Adrenal gland (tissue), 9 donors: ENCODE measurements at regions not wholly inside any gene's neighbourhood (a gene's known extent, or its start where the extent isn't known, plus 50 kb on each side); places are given as distances from the start of the nearest gene placed in this dataset.

ENCODE experiments used
- DNase-seq, 7 donors: peaks; one replicate each; pipeline ENCODE4 v3.0.0-alpha.2; 2019 to 2020
- H3K27ac ChIP-seq, 5 donors: fragments of 200-600 bp; sonication (generic) in 4 of 5; 1 replicate in 3 of 5; 2 replicates in 2 of 5; pipeline versions ENCODE4 v1.5.1 to v1.8.0; 2016 to 2020; ENCODE audit warnings: mild to moderate bottlenecking in 1 of 5
- H3K27me3 ChIP-seq: fragments of 200-600 bp; 2 replicates; pipeline ENCODE4 v1.8.0; 2021
- H3K36me3 ChIP-seq, 2 donors: fragments of 200-600 bp; replicated peaks in 1 of 2; 1 replicate in 1 of 2; 2 replicates in 1 of 2; pipeline versions ENCODE4 v1.5.1 to v1.8.0; 2018 to 2022
- H3K4me1 ChIP-seq, 2 donors: fragments of 200-600 bp; replicated peaks in 1 of 2; 1 replicate in 1 of 2; 2 replicates in 1 of 2; pipeline versions ENCODE4 v1.5.1 to v1.8.0; 2018 to 2021
- H3K4me3 ChIP-seq, 4 donors: fragments of 200-600 bp; sonication (generic) in 3 of 4; one replicate each; pipeline ENCODE4 v1.5.1; 2016 to 2018
- H3K9me3 ChIP-seq, 3 donors: fragments of 200-600 bp; sonication (generic) in 1 of 3; replicated peaks in 1 of 3; 1 replicate in 2 of 3; 2 replicates in 1 of 3; pipeline versions ENCODE4 v1.5.1 to v1.8.0; 2016 to 2021
- POLR2A ChIP-seq, 2 donors: fragments of 450-650 bp; IDR thresholded peaks; one replicate each; pipeline ENCODE4 v1.6.1; 2017; ENCODE audit warnings: antibody characterized with exemption in 2 of 2, mild to moderate bottlenecking in 2 of 2, moderate library complexity in 1 of 2
- WGBS, 4 donors: extraction: QIAGEN DNeasy Blood & Tissue Kit in 2 of 4; methylation state at CpG; one replicate each; pipeline versions ENCODE4 v1.1.5 to v1.1.7; 2013 to 2017; 5-methylcytosine and 5-hydroxymethylcytosine counted together
- intact Hi-C, 2 donors: fragments of 100-400 bp; cut with DNase I; formaldehyde crosslinking; loops; one replicate each; pipeline versions ENCODE4 v1.14.1 to v1.15.0; 2022 to 2023
- TF ChIP-seq, protein P1 (sequence below), 6 experiments: fragments of 450-650 bp in 4 of 6; fragments of 200-600 bp in 2 of 6; sonication (generic) in 1 of 6; IDR thresholded peaks; 1 replicate in 5 of 6; 2 replicates in 1 of 6; pipeline versions ENCODE4 v1.5.1 to v1.8.0; 2016 to 2021; ENCODE audit warnings: antibody characterized with exemption in 6 of 6, mild to moderate bottlenecking in 2 of 6, moderate library complexity in 1 of 6
- donor health status: healthy with polysubstance abuse.
- donor health status: Bipolar disorder and iron deficiency.
- donor health status: DM: yes; HTN: yes; CAD: no.
- donor health status: DM: no; HTN: no; CAD: no.
- donor health status: DM: no; HTN: no; CAD: no.

DNA sequence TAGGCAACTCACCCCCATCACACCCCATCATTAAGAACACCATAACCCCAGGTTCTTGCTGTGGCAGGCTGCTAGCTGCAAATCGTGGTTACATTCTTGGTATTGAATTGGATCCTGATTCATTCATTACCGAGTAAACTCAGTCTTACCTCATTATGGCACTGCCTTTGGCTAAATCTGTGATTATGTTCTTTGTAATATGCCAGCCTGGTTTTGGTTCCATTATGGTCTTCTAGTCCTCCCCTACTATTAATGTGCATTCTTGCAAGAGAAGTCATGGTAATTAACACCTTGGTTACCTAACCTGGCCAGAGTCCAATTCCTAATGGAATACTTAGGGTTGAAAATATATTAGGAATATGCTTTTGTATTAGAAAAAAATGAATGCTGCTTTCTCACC lies 258.9 kb upstream of the APCDD1 start:
- WGBS, 4 donors: 74 to 95% (median 79%) methylated on average over 2 of the region's 2 CpGs
- H3K4me3 ChIP-seq: no peak overlapping the region
- no peaks in the 10 kb centered on the region for H3K4me1 ChIP-seq
- H3K36me3 ChIP-seq: no peaks in the 10 kb centered on the region
- no peaks in the 10 kb centered on the region for H3K27me3 ChIP-seq
- intact Hi-C loops: no loop called here
- H3K27ac ChIP-seq: no peak overlapping the region
- no peaks in the 10 kb centered on the region for H3K9me3 ChIP-seq
- TF ChIP-seq POLR2A (IDR thresholded peaks at IDR 0.05): no peak
- TF ChIP-seq, protein P1, sequence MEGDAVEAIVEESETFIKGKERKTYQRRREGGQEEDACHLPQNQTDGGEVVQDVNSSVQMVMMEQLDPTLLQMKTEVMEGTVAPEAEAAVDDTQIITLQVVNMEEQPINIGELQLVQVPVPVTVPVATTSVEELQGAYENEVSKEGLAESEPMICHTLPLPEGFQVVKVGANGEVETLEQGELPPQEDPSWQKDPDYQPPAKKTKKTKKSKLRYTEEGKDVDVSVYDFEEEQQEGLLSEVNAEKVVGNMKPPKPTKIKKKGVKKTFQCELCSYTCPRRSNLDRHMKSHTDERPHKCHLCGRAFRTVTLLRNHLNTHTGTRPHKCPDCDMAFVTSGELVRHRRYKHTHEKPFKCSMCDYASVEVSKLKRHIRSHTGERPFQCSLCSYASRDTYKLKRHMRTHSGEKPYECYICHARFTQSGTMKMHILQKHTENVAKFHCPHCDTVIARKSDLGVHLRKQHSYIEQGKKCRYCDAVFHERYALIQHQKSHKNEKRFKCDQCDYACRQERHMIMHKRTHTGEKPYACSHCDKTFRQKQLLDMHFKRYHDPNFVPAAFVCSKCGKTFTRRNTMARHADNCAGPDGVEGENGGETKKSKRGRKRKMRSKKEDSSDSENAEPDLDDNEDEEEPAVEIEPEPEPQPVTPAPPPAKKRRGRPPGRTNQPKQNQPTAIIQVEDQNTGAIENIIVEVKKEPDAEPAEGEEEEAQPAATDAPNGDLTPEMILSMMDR (IDR thresholded peaks at IDR 0.05): no peak
- DNase-seq: no peak

DNA sequence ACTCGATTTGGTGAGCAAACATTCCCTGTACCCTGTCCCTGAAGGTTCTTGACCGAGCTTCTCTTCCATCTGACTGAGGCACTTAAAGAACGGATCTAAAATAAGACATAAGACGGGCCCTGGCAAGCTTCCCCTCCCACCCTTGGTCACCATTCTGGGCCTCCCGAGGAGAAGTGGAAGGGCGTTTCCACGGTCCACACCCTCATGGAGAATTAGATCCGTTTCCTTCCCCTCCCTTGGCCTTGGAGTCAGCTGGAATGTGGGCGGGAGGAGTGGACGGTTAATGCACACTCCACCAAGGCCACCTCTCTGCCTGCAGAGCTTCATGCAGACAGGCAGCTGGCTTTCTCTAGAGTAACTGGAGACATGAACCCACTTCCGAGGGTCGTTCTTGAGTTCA lies 257.3 kb upstream of the APCDD1 start:
- no peaks in the 10 kb centered on the region for H3K4me1 ChIP-seq
- intact Hi-C loops: no loop called here
- peak in 3 of 7 donors; percentile 18 to 46 (median 18) for DNase-seq
- TF ChIP-seq, protein P1 (IDR thresholded peaks at IDR 0.05): no peak
- TF ChIP-seq POLR2A (IDR thresholded peaks at IDR 0.05): no peak
- H3K4me3 ChIP-seq: no peak overlapping the region
- H3K27ac ChIP-seq: no peak overlapping the region
- no peaks in the 10 kb centered on the region for H3K27me3 ChIP-seq
- 36 to 44% (median 40%) methylated on average over 12 of the region's 12 CpGs for WGBS, 4 donors
- no peaks in the 10 kb centered on the region for H3K9me3 ChIP-seq
- no peaks in the 10 kb centered on the region for H3K36me3 ChIP-seq

DNA sequence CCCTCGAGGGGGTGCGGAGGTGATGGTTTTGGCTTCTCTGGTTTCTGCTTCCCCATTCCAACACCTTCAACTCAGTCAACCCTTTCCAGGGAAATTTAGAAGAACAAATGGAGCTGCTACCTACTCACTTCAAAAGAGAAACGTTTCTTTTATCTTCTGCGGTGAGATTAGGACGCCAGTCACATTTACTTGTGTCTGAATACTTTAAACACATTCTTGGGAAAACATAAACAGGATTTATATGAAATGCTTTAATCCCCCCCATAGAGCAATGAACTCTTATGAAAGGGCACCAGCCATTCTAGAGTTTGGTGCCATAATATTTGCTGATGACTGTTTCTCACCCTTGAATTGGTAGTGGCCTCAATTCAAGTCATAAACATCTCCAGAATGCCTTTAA lies 253.2 kb upstream of the APCDD1 start:
- DNase-seq: no peak
- intact Hi-C loops: no loop called here
- H3K9me3 ChIP-seq: no peaks in the 10 kb centered on the region
- H3K27me3 ChIP-seq: no peaks in the 10 kb centered on the region
- H3K36me3 ChIP-seq: no peaks in the 10 kb centered on the region
- WGBS, 4 donors: 86 to 91% (median 88%) methylated on average over 5 of the region's 5 CpGs
- TF ChIP-seq, protein P1 (IDR thresholded peaks at IDR 0.05): no peak
- TF ChIP-seq POLR2A (IDR thresholded peaks at IDR 0.05): no peak
- no peaks in the 10 kb centered on the region for H3K4me1 ChIP-seq
- no peak overlapping the region for H3K4me3 ChIP-seq
- no peak overlapping the region for H3K27ac ChIP-seq

DNA sequence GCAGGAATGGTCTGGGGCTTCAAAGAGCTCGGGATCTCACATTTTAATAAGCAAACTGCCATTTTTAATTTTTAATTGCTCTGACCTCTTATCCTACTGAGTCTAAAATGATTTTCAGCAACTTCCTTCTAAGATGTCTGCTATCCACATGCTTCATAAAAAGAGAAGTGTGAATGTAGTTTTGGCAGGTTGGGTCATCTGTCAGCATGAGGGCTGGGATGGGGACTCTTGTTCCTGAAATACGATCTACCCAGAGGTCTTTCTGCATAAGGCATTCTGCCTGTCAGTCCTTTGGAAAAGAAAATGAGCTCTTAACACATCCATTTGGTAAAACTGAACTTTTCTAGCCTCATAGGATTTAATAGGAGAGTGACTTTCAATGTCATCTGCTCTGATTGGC lies 252.8 kb upstream of the APCDD1 start:
- Histone ChIP-seq H3K27ac (no peak overlapping the region), H3K4me3 (no peak overlapping the region), H3K4me1 (no peaks in the 10 kb centered on the region), H3K9me3 (no peaks in the 10 kb centered on the region), H3K36me3 (no peaks in the 10 kb centered on the region), H3K27me3 (no peaks in the 10 kb centered on the region)
- WGBS, 4 donors: 49 to 73% (median 66%) methylated on average over 2 of the region's 2 CpGs
- no peak for DNase-seq
- intact Hi-C loops: no loop called here
- TF ChIP-seq POLR2A (IDR thresholded peaks at IDR 0.05): no peak
- TF ChIP-seq, protein P1 (IDR thresholded peaks at IDR 0.05): no peak
